Panc1 (cell line): ENCODE measurements at regions not wholly inside any gene's neighbourhood (a gene's known extent, or its start where the extent isn't known, plus 50 kb on each side); places are given as distances from the start of the nearest gene placed in this dataset.

Experiments used
- TF ChIP-seq, protein P1 (sequence below): fragments of 450-650 bp; IDR thresholded peaks from 2 replicates; pipeline ENCODE4 v1.5.1; 2017; ENCODE audit warnings: mild to moderate bottlenecking
- TF ChIP-seq, protein P2 (sequence below), 2 experiments: IDR thresholded peaks; 2 replicates each; pipeline ENCODE4 v1.6.1; 2011 to 2012; ENCODE audit warnings: low read depth in 2 of 2, control low read depth in 1 of 2, low read length in 1 of 2, mild to moderate bottlenecking in 1 of 2, moderate library complexity in 1 of 2; ENCODE audit not compliant: insufficient read depth in 1 of 2

DNA sequence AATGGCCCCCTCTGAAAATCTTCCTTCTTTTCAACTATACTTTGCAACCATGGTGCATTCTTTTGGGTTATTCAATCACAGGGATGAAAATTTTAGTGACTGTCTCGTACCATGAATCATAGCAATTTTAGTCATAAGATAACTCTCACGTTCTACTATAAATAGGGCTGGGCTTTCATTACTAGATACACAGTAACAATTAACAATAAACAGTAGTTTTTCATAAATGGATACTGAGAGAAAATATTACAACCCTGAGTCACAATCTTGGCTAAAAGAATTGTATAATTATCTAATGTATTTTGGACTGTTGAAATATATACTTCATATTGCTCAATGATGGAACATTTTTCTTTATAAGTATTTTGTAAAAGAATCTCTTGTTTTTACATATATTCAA is 96.1 kb downstream of the TEX35 start:
- TF ChIP-seq, protein P1, sequence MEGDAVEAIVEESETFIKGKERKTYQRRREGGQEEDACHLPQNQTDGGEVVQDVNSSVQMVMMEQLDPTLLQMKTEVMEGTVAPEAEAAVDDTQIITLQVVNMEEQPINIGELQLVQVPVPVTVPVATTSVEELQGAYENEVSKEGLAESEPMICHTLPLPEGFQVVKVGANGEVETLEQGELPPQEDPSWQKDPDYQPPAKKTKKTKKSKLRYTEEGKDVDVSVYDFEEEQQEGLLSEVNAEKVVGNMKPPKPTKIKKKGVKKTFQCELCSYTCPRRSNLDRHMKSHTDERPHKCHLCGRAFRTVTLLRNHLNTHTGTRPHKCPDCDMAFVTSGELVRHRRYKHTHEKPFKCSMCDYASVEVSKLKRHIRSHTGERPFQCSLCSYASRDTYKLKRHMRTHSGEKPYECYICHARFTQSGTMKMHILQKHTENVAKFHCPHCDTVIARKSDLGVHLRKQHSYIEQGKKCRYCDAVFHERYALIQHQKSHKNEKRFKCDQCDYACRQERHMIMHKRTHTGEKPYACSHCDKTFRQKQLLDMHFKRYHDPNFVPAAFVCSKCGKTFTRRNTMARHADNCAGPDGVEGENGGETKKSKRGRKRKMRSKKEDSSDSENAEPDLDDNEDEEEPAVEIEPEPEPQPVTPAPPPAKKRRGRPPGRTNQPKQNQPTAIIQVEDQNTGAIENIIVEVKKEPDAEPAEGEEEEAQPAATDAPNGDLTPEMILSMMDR = no peak
- TF ChIP-seq, protein P2, sequence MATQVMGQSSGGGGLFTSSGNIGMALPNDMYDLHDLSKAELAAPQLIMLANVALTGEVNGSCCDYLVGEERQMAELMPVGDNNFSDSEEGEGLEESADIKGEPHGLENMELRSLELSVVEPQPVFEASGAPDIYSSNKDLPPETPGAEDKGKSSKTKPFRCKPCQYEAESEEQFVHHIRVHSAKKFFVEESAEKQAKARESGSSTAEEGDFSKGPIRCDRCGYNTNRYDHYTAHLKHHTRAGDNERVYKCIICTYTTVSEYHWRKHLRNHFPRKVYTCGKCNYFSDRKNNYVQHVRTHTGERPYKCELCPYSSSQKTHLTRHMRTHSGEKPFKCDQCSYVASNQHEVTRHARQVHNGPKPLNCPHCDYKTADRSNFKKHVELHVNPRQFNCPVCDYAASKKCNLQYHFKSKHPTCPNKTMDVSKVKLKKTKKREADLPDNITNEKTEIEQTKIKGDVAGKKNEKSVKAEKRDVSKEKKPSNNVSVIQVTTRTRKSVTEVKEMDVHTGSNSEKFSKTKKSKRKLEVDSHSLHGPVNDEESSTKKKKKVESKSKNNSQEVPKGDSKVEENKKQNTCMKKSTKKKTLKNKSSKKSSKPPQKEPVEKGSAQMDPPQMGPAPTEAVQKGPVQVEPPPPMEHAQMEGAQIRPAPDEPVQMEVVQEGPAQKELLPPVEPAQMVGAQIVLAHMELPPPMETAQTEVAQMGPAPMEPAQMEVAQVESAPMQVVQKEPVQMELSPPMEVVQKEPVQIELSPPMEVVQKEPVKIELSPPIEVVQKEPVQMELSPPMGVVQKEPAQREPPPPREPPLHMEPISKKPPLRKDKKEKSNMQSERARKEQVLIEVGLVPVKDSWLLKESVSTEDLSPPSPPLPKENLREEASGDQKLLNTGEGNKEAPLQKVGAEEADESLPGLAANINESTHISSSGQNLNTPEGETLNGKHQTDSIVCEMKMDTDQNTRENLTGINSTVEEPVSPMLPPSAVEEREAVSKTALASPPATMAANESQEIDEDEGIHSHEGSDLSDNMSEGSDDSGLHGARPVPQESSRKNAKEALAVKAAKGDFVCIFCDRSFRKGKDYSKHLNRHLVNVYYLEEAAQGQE (IDR thresholded peaks at IDR 0.05; ENCODE audit: insufficient read depth in 1 of 2, low read depth in 2 of 2, low read length in 1 of 2) = no peak
